Heart left ventricle (tissue), 13 donors: ENCODE measurements at regions not wholly inside any gene's neighbourhood (a gene's known extent, or its start where the extent isn't known, plus 50 kb on each side); places are given as distances from the start of the nearest gene placed in this dataset.
"Not testable (repeated sequence)": the region's sequence is repeated elsewhere in the genome, so short reads cannot be mapped to it uniquely, and the experiment has no call there.

Experiments used
- POLR2A ChIP-seq, 2 donors: fragments of 450-650 bp; IDR thresholded peaks; one replicate each; pipeline ENCODE4 v1.6.1; 2017; ENCODE audit warnings: antibody characterized with exemption in 2 of 2, mild to moderate bottlenecking in 2 of 2, moderate library complexity in 2 of 2
- TF ChIP-seq, protein P1 (sequence below), 12 donors: fragments of 200-600 bp; sonication (generic) in 4 of 12; IDR thresholded peaks; one replicate each; pipeline versions ENCODE4 v1.5.0 to v1.8.0; 2018 to 2022; ENCODE audit warnings: antibody characterized with exemption in 12 of 12, mild to moderate bottlenecking in 5 of 12
- donor health status: ischemic (EF 13 %, LVEDD 7.1; RV severe dilation, severe dysfunction).
- donor health status: DM: no; HTN: yes; CAD: no.
- donor health status: DM: no; HTN: no; CAD: no.
- donor health status: ischemic (EF 25% LVEDD 6.9; RV normal size, moderate dysfunction).
- donor health status: ischemic (EF 25% LVEDD 5.7; RV mildly dilated, moderate dysfunction).
- donor health status: ischemic (EF 35%, LVEDD 5.7; RV mildly dilated, moderate dysfunction).
- donor health status: nonischemic (EF 11% LVEDD 7.7; RV severe dilation, severe dysfunction).
- donor health status: DM: yes; HTN: yes; CAD: no.
- donor health status: PGD.
- donor health status: ischemic (EF 29% LVEDD 5.4; RV normal size, mild dysfunction).
- donor health status: nonischemic (EF 23%, LVEDD 6.1; RV moderate dilation, normal function).

DNA sequence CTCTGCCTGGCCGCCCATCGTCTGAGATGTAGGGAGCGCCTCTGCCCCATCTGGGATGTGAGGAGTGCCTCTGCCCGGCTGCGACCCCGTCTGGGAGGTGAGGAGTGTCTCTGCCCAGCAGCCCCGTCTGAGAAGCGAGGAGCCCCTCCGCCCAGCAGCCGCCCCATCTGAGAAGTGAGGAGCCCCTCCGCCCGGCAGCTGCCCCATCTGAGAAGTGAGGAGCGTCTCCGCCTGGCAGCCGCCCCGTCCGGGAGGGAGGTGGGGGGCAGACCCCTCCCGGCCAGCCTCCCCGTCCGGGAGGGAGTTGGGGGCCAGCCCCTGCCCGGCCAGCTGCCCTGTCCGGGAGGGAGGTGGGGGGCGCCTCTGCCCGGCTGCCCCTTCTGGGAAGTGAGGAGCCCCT is 117.8 kb downstream of the BMS1 start:
- TF ChIP-seq, protein P1, sequence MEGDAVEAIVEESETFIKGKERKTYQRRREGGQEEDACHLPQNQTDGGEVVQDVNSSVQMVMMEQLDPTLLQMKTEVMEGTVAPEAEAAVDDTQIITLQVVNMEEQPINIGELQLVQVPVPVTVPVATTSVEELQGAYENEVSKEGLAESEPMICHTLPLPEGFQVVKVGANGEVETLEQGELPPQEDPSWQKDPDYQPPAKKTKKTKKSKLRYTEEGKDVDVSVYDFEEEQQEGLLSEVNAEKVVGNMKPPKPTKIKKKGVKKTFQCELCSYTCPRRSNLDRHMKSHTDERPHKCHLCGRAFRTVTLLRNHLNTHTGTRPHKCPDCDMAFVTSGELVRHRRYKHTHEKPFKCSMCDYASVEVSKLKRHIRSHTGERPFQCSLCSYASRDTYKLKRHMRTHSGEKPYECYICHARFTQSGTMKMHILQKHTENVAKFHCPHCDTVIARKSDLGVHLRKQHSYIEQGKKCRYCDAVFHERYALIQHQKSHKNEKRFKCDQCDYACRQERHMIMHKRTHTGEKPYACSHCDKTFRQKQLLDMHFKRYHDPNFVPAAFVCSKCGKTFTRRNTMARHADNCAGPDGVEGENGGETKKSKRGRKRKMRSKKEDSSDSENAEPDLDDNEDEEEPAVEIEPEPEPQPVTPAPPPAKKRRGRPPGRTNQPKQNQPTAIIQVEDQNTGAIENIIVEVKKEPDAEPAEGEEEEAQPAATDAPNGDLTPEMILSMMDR (IDR thresholded peaks at IDR 0.05), result not testable (repeated sequence)
- not testable (repeated sequence) for TF ChIP-seq POLR2A (IDR thresholded peaks at IDR 0.05)
